A549 (cell line): ENCODE measurements at regions not wholly inside any gene's neighbourhood (a gene's known extent, or its start where the extent isn't known, plus 50 kb on each side); places are given as distances from the start of the nearest gene placed in this dataset.
"Not testable (repeated sequence)": the region's sequence is repeated elsewhere in the genome, so short reads cannot be mapped to it uniquely, and the experiment has no call there.

ENCODE experiments used
- ATAC-seq, 2 experiments: fragments of 200-7000 bp in 1 of 2; fragments of >200 bp in 1 of 2; cut with Nextera tagmentation in 1 of 2; cut with Tn5 transposase in 1 of 2; 3 replicates each; pipeline versions ENCODE4 v1.8.0 to v1.9.1; 2018 to 2020; ENCODE audit warnings: mild to moderate bottlenecking in 1 of 2, moderate library complexity in 1 of 2
- CTCF ChIA-PET: fragments of 300-600 bp; sonication (Branson Sonifier 250); formaldehyde crosslinking; extraction: SDS; loops from one replicate; lab custom pipeline; 2021; ENCODE audit warnings: antibody characterized with exemption, inconsistent platforms; lab: Yijun Ruan, JAX
- POLR2A ChIA-PET: fragments of 350-600 bp; formaldehyde crosslinking; extraction: SDS; loops from one replicate; lab custom pipeline; 2021; ENCODE audit warnings: antibody characterized with exemption, inconsistent platforms; lab: Yijun Ruan, JAX
- DNase-seq, 2 experiments: peaks; one replicate each; pipeline versions ENCODE4 v3.0.0 to v3.0.0-alpha.2; 2011 to 2016; ENCODE audit warnings: low read depth in 1 of 2, low spot score in 1 of 2
- FAIRE-seq: peaks from 2 replicates; lab custom pipeline; 2011; peaks lifted over from hg19 to GRCh38; lab: Jason Lieb, UNC
- H3K27ac ChIP-seq, 2 experiments: fragments of >200 bp; sonication (Bioruptor Twin); formaldehyde crosslinking; 3 replicates each; pipeline ENCODE4 v1.5.1; 2016 to 2017
- H3K4me1 ChIP-seq: fragments of >200 bp; sonication (Bioruptor Twin); formaldehyde crosslinking; 3 replicates; pipeline ENCODE4 v1.6.1; 2016
- H3K4me2 ChIP-seq: fragments of >200 bp; sonication (Bioruptor Twin); formaldehyde crosslinking; 3 replicates; pipeline ENCODE4 v1.6.1; 2016
- H3K4me3 ChIP-seq: fragments of >200 bp; sonication (Bioruptor Twin); formaldehyde crosslinking; 3 replicates; pipeline ENCODE4 v1.5.1; 2016
- H3K9me3 ChIP-seq: fragments of >200 bp; sonication (Bioruptor Twin); formaldehyde crosslinking; 3 replicates; pipeline ENCODE4 v1.6.1; 2016
- CHD2 ChIP-seq: fragments of 150-350 bp; IDR thresholded peaks from 2 replicates; pipeline ENCODE4 v1.6.1; 2014; ENCODE audit warnings: low read length; ENCODE audit not compliant: partially characterized antibody
- CHD4 ChIP-seq: fragments of 200-600 bp; sonication (generic); IDR thresholded peaks from 2 replicates; pipeline ENCODE4 v1.6.1; 2016; ENCODE audit warnings: antibody characterized with exemption, mild to moderate bottlenecking, borderline replicate concordance
- EP300 ChIP-seq, 2 experiments: fragments of >200 bp; sonication (Bioruptor Twin); formaldehyde crosslinking; IDR thresholded peaks; 2 replicates in 1 of 2; 3 replicates in 1 of 2; pipeline ENCODE4 v1.6.1; 2016 to 2017
- FOSB ChIP-seq: fragments of 250-450 bp; sonication (Bioruptor Pico); IDR thresholded peaks from 2 replicates; pipeline ENCODE4 v1.5.0; 2020; ENCODE audit warnings: mild to moderate bottlenecking, moderate library complexity
- FOXS1 ChIP-seq: fragments of 250-450 bp; sonication (Bioruptor Pico); IDR thresholded peaks from 2 replicates; pipeline ENCODE4 v1.5.0; 2020; ENCODE audit warnings: mild to moderate bottlenecking, moderate library complexity
- GATA3 ChIP-seq: IDR thresholded peaks from 2 replicates; pipeline ENCODE4 v1.6.1; 2012; ENCODE audit warnings: borderline replicate concordance
- HOXA7 ChIP-seq: fragments of 250-450 bp; sonication (Bioruptor Pico); IDR thresholded peaks from 2 replicates; pipeline ENCODE4 v1.5.0; 2020; ENCODE audit warnings: mild to moderate bottlenecking, moderate library complexity
- KDM1A ChIP-seq: fragments of 200-600 bp; sonication (generic); IDR thresholded peaks from 2 replicates; pipeline ENCODE4 v1.6.1; 2016; ENCODE audit warnings: low read depth, mild to moderate bottlenecking
- KDM5A ChIP-seq: fragments of 200-600 bp; sonication (generic); IDR thresholded peaks from 2 replicates; pipeline ENCODE4 v1.6.1; 2016; ENCODE audit warnings: antibody characterized with exemption, mild to moderate bottlenecking
- MAFK ChIP-seq: fragments of 450-650 bp; IDR thresholded peaks from 2 replicates; pipeline ENCODE4 v1.6.1; 2014; ENCODE audit not compliant: partially characterized antibody
- MAZ ChIP-seq: fragments of 150-350 bp; IDR thresholded peaks from 2 replicates; pipeline ENCODE4 v1.6.1; 2014; ENCODE audit warnings: antibody characterized with exemption, low read depth, low read length, borderline replicate concordance
- MYC ChIP-seq: IDR thresholded peaks from 2 replicates; pipeline ENCODE4 v1.6.1; 2012; ENCODE audit warnings: mild to moderate bottlenecking, inconsistent platforms, low read length, improper control_type of control experiment, borderline replicate concordance
- NR3C1 ChIP-seq: fragments of >200 bp; sonication (Bioruptor Twin); formaldehyde crosslinking; IDR thresholded peaks from 3 replicates; pipeline ENCODE4 v1.6.1; 2017
- POLR2AphosphoS2 ChIP-seq: conservative IDR thresholded peaks from 2 replicates; pipeline ENCODE4 v1.6.1; 2012; ENCODE audit warnings: low read length, improper control_type of control experiment, inconsistent platforms
- RARB ChIP-seq: fragments of 250-450 bp; sonication (Bioruptor Pico); IDR thresholded peaks from 2 replicates; pipeline ENCODE4 v1.8.0; 2021; ENCODE audit warnings: mild to moderate bottlenecking, moderate library complexity
- RCOR1 ChIP-seq: fragments of 150-350 bp; IDR thresholded peaks from 2 replicates; pipeline ENCODE4 v1.6.1; 2014; ENCODE audit warnings: antibody characterized with exemption, low read length, low read depth
- RFX5 ChIP-seq: fragments of 450-650 bp; IDR thresholded peaks from 2 replicates; pipeline ENCODE4 v1.7.1; 2014; ENCODE audit warnings: antibody characterized with exemption, mild to moderate bottlenecking, moderate library complexity
- RNF2 ChIP-seq: fragments of 200-600 bp; sonication (generic); IDR thresholded peaks from 2 replicates; pipeline ENCODE4 v1.6.1; 2016; ENCODE audit warnings: low read depth, mild to moderate bottlenecking, antibody characterized with exemption, moderate library complexity, borderline replicate concordance
- SREBF2 ChIP-seq: fragments of 450-650 bp; IDR thresholded peaks from 2 replicates; pipeline ENCODE4 v1.6.1; 2014; ENCODE audit warnings: mild to moderate bottlenecking, moderate library complexity
- ZFP36 ChIP-seq: fragments of 450-650 bp; IDR thresholded peaks from 2 replicates; pipeline ENCODE4 v1.6.1; 2014; ENCODE audit warnings: borderline replicate concordance; ENCODE audit not compliant: partially characterized antibody
- WGBS: methylation state at CpG from one replicate; pipeline ENCODE4 v1.1.6; 2017; ENCODE audit errors: missing lambda C conversion rate; 5-methylcytosine and 5-hydroxymethylcytosine counted together
- TF ChIP-seq, protein P1 (sequence below): IDR thresholded peaks from 2 replicates; pipeline ENCODE4 v1.6.1; 2012
- TF ChIP-seq, protein P2 (sequence below): fragments of >200 bp; sonication (Bioruptor Twin); formaldehyde crosslinking; IDR thresholded peaks from 3 replicates; pipeline ENCODE4 v1.6.1; 2016
- TF ChIP-seq, protein P3 (sequence below): fragments of 200-600 bp; sonication (generic); IDR thresholded peaks from 2 replicates; pipeline ENCODE4 v1.6.1; 2016; ENCODE audit warnings: antibody characterized with exemption, mild to moderate bottlenecking, moderate library complexity
- TF ChIP-seq, protein P4 (sequence below): fragments of 250-450 bp; sonication (Bioruptor Pico); IDR thresholded peaks from 2 replicates; pipeline ENCODE4 v1.5.0; 2021; ENCODE audit warnings: mild to moderate bottlenecking, moderate library complexity, borderline replicate concordance
- TF ChIP-seq, protein P5 (sequence below): fragments of >200 bp; sonication (Bioruptor Twin); formaldehyde crosslinking; IDR thresholded peaks from 3 replicates; pipeline ENCODE4 v1.5.1; 2016
- TF ChIP-seq, protein P6 (sequence below): fragments of 150-350 bp; IDR thresholded peaks from 2 replicates; pipeline ENCODE4 v1.6.1; 2014; ENCODE audit warnings: low read depth, mild to moderate bottlenecking, low read length

DNA sequence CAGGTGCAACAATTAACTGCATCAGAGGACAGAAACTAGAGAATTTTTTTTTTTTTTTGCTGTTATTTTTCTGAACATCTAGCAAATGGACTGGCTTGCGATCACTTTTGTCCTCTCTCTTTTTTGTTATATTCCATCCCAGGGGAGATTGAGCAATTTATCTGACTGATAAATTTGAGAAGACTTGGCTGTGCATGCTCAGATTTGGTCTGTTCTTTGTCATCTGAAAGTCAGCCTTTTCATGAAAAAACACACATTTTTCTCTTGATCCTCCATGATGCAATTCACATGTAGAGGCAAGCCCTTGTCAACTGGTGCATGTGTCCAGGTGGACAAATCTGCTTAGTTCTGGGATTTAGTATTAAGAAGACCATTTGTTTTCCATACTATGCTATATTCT is 309.3 kb downstream of the LRRC3B start:
- no peak for FAIRE-seq

GRCh38 chr3:26932752-26933151 is 310.2 kb downstream of the LRRC3B start:
- WGBS: 0% methylated on average over 3 of the region's 3 CpGs
- Histone ChIP-seq H3K4me3 (no peak overlapping the region), H3K4me2 (no peak overlapping the region), H3K4me1 (no peaks in the 10 kb centered on the region), H3K27ac (no peak overlapping the region), H3K9me3 (no peaks in the 10 kb centered on the region)
- no peak for TF ChIP-seq ZFP36
- no peak for TF ChIP-seq FOXS1 (CRISPR knock-in tag)
- TF ChIP-seq, protein P1, sequence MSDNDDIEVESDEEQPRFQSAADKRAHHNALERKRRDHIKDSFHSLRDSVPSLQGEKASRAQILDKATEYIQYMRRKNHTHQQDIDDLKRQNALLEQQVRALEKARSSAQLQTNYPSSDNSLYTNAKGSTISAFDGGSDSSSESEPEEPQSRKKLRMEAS: no peak
- TF ChIP-seq KDM5A: no peak
- TF ChIP-seq KDM1A: no peak
- TF ChIP-seq FOSB: no peak
- TF ChIP-seq, protein P2, sequence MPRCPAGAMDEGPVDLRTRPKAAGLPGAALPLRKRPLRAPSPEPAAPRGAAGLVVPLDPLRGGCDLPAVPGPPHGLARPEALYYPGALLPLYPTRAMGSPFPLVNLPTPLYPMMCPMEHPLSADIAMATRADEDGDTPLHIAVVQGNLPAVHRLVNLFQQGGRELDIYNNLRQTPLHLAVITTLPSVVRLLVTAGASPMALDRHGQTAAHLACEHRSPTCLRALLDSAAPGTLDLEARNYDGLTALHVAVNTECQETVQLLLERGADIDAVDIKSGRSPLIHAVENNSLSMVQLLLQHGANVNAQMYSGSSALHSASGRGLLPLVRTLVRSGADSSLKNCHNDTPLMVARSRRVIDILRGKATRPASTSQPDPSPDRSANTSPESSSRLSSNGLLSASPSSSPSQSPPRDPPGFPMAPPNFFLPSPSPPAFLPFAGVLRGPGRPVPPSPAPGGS: no peak
- no peak for TF ChIP-seq RNF2
- TF ChIP-seq RCOR1: no peak
- TF ChIP-seq HOXA7: no peak
- TF ChIP-seq CHD4: no peak
- TF ChIP-seq RARB (CRISPR knock-in tag): no peak
- TF ChIP-seq SREBF2: no peak
- TF ChIP-seq EP300 (IDR thresholded peaks at IDR 0.05): no peak
- TF ChIP-seq, protein P3, sequence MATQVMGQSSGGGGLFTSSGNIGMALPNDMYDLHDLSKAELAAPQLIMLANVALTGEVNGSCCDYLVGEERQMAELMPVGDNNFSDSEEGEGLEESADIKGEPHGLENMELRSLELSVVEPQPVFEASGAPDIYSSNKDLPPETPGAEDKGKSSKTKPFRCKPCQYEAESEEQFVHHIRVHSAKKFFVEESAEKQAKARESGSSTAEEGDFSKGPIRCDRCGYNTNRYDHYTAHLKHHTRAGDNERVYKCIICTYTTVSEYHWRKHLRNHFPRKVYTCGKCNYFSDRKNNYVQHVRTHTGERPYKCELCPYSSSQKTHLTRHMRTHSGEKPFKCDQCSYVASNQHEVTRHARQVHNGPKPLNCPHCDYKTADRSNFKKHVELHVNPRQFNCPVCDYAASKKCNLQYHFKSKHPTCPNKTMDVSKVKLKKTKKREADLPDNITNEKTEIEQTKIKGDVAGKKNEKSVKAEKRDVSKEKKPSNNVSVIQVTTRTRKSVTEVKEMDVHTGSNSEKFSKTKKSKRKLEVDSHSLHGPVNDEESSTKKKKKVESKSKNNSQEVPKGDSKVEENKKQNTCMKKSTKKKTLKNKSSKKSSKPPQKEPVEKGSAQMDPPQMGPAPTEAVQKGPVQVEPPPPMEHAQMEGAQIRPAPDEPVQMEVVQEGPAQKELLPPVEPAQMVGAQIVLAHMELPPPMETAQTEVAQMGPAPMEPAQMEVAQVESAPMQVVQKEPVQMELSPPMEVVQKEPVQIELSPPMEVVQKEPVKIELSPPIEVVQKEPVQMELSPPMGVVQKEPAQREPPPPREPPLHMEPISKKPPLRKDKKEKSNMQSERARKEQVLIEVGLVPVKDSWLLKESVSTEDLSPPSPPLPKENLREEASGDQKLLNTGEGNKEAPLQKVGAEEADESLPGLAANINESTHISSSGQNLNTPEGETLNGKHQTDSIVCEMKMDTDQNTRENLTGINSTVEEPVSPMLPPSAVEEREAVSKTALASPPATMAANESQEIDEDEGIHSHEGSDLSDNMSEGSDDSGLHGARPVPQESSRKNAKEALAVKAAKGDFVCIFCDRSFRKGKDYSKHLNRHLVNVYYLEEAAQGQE: no peak
- DNase-seq: no peak
- FAIRE-seq: no peak
- ATAC-seq: no peak
- POLR2A ChIA-PET: no interaction called here
- CTCF ChIA-PET: interaction anchor here (1.0 kb wide), 1 partner anchor 11 kb away, joined by 3 read pairs; no protein-coding TSS in a partner anchor

More for the DNA sequence above, 309.3 kb downstream of the LRRC3B start:
- H3K4me2 ChIP-seq: no peak overlapping the region
- no peak for ATAC-seq
- no peaks in the 10 kb centered on the region for H3K4me1 ChIP-seq
- POLR2A ChIA-PET: no interaction called here
- no peak for TF ChIP-seq NR3C1
- TF ChIP-seq, protein P4, sequence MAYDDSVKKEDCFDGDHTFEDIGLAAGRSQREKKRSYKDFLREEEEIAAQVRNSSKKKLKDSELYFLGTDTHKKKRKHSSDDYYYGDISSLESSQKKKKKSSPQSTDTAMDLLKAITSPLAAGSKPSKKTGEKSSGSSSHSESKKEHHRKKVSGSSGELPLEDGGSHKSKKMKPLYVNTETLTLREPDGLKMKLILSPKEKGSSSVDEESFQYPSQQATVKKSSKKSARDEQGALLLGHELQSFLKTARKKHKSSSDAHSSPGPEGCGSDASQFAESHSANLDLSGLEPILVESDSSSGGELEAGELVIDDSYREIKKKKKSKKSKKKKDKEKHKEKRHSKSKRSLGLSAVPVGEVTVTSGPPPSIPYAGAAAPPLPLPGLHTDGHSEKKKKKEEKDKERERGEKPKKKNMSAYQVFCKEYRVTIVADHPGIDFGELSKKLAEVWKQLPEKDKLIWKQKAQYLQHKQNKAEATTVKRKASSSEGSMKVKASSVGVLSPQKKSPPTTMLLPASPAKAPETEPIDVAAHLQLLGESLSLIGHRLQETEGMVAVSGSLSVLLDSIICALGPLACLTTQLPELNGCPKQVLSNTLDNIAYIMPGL (CRISPR knock-in tag): no peak
- TF ChIP-seq MYC: no peak
- TF ChIP-seq FOSB: no peak
- no peak for TF ChIP-seq RCOR1
- TF ChIP-seq, protein P5, sequence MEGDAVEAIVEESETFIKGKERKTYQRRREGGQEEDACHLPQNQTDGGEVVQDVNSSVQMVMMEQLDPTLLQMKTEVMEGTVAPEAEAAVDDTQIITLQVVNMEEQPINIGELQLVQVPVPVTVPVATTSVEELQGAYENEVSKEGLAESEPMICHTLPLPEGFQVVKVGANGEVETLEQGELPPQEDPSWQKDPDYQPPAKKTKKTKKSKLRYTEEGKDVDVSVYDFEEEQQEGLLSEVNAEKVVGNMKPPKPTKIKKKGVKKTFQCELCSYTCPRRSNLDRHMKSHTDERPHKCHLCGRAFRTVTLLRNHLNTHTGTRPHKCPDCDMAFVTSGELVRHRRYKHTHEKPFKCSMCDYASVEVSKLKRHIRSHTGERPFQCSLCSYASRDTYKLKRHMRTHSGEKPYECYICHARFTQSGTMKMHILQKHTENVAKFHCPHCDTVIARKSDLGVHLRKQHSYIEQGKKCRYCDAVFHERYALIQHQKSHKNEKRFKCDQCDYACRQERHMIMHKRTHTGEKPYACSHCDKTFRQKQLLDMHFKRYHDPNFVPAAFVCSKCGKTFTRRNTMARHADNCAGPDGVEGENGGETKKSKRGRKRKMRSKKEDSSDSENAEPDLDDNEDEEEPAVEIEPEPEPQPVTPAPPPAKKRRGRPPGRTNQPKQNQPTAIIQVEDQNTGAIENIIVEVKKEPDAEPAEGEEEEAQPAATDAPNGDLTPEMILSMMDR: no peak
- TF ChIP-seq CHD2: no peak
- no peak for TF ChIP-seq KDM1A
- TF ChIP-seq RFX5: no peak
- TF ChIP-seq POLR2AphosphoS2: no peak
- TF ChIP-seq, protein P6, sequence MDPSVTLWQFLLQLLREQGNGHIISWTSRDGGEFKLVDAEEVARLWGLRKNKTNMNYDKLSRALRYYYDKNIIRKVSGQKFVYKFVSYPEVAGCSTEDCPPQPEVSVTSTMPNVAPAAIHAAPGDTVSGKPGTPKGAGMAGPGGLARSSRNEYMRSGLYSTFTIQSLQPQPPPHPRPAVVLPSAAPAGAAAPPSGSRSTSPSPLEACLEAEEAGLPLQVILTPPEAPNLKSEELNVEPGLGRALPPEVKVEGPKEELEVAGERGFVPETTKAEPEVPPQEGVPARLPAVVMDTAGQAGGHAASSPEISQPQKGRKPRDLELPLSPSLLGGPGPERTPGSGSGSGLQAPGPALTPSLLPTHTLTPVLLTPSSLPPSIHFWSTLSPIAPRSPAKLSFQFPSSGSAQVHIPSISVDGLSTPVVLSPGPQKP: no peak
- no peak for TF ChIP-seq MAFK
- no peak for TF ChIP-seq MAZ
- TF ChIP-seq GATA3: no peak
- 84% methylated on average over 1 of the region's 1 CpG for WGBS
- H3K27ac ChIP-seq: no peak overlapping the region
- no peak for DNase-seq
- CTCF ChIA-PET: interaction anchor here (1.0 kb wide), 1 partner anchor 11 kb away, joined by 3 read pairs; no protein-coding TSS in a partner anchor
- no peaks in the 10 kb centered on the region for H3K9me3 ChIP-seq
- no peak overlapping the region for H3K4me3 ChIP-seq

GRCh38 chr3:26945480-26945879 is 322.9 kb downstream of the LRRC3B start:
- H3K4me2 ChIP-seq, POLR2A ChIA-PET, ATAC-seq, CTCF ChIA-PET, H3K4me3 ChIP-seq, H3K27ac ChIP-seq, H3K9me3 ChIP-seq, DNase-seq, FAIRE-seq, H3K4me1 ChIP-seq: not testable (repeated sequence)
- 1% methylated on average over 4 of the region's 4 CpGs for WGBS
